ENCODE measurements at regions not wholly inside any gene's neighbourhood (a gene's known extent, or its start where the extent isn't known, plus 50 kb on each side); places are given as distances from the start of the nearest gene placed in this dataset.
A peak's percentile ranks its signal among the peaks of the same experiment; 100 is the strongest.

DNA sequence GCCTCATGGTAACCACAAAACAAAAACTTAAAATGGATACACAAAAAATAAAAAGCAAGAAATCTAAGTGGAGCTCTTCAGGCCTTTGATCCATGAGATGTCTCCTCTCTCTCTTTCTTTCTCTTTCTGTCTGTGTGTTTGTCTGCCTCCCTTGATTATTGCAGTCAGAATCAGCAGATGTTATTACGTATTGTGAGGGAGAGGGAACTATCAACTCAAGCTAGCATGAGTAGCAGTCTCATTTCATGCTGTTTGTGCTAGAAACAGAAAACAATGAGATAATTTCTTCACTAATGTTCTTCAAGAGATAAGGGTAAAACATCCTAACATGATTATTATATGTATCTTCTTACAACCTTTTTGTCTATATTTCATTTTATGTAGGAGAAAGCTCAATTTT, 103.7 kb upstream of the PDC start:
- DNase-seq (ENCODE audit: low read depth), result no peak
- no peak overlapping the region for H3K4me3 ChIP-seq (ENCODE audit: low read depth, low read length)

DNA sequence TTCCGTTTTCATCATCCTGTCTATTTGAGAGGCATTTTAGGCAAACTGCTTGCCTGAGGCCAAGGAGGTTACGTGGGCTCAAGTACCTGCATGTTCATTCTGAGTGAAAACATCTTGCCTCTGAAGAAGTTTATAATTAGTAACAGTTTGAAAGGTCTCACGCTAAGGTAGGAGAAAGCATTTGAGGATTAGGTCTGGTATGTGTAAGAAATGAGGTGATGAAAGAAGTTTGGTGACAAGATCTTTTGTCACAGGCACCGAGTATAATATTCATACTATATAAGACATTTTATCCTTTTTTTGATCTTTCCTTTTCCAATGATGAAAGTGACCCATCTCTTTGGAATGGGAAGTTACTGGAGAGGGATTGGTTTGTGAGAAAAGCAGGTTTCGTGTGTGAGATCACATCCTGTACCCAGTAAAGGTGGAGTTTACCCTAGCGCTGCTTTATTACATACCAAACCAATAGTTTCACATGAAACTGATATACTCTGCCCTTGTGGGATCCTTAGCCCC, 98.7 kb upstream of the PDC start:
- H3K4me3 ChIP-seq (ENCODE audit: low read depth, low read length), result no peak overlapping the region
- DNase-seq (ENCODE audit: low read depth), result no peak

DNA sequence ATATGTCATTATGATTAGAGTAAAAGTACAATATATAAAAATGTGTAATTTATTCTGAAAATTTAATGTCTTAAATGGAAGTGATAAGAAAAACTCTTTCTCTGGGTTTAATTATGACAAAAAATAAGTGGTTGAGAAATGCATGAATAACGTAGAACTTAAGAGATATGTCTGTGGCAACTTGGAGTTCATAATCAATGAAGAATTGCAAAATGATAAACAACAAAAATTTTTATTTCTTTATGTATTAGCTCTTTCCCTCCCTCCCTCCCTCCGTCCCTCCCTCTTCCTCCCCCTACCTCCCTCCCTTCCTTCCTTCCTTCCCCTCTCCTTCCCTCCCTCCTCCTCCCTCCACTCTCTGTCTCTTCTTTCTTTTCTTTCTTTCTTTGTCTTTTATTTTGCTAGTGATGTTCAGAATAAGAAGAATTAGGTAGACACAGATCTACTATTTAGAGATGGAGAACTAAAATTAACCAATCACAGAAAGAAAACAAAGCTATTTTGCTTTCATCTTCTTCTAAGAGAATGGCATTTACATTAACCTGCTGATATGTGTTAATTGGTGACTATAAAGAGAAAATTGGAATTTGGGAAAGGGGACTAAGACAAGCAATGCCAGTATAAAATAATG, 96.3 kb upstream of the PDC start:
- DNase-seq (ENCODE audit: low read depth), result no peak
- no peak overlapping the region for H3K4me3 ChIP-seq (ENCODE audit: low read depth, low read length)

DNA sequence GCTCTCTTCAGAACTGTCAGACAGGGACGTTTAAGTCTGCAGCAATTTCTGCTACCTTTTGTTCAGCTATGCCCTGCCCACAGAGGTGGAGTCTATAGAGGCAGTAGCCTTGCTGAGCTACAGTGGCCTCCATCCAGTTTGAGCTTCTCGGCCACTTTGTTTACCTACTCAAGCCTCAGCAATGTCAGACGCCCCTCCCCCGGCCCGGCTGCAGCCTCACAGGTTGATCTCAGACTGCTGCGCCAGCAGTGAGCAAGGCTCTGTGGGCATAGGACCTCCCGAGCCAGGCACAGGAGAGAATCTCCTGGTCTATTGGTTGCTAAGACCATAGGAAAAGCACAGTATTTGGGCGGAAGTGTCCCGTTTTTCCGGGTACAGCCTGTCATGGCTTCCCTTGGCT, 89.9 kb upstream of the PDC start:
- no peak overlapping the region for H3K4me3 ChIP-seq (ENCODE audit: low read depth, low read length)
- no peak for DNase-seq (ENCODE audit: low read depth)

DNA sequence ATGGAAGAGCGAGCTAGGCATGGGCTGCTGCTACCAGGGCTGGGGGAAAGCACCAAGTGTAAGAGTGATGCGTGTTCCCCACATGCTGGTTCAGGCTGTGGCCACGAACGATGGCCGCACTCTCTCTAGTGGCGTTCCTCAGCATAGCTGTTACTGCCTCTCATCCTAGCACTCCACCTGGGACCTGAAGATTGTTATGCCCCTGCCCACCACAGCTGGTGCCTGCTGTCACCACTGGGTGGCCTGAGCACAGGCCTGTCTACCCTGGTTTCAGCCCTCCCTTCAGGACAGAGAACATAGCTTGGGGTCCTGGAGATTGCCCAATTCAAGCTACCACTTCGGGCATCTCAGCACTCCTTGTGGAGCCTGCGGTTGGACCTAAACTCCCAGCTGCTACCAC, 80.1 kb upstream of the PDC start:
- no peak overlapping the region for H3K4me3 ChIP-seq (ENCODE audit: low read depth, low read length)
- DNase-seq (ENCODE audit: low read depth), result no peak

DNA sequence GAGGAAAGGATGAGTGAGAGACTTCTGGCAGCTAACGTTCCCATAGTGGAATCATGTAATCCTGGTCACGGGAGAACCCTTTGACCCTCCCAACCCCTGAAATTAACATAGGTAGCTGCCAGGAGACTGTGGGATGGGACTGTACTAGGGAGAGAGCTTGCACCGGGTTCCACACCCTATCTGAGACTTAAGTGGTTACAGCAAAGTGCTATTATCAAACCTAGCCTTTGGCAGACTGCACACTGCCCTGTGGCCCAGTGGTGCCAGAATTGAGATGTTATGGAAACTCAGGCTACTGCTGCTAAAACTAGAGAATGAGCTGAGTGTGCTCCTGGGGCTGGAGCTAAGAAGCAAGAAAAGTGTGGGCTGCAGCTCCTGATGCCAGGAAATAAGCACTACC, 79.6 kb upstream of the PDC start:
- no peak for DNase-seq (ENCODE audit: low read depth)
- no peak overlapping the region for H3K4me3 ChIP-seq (ENCODE audit: low read depth, low read length)

DNA sequence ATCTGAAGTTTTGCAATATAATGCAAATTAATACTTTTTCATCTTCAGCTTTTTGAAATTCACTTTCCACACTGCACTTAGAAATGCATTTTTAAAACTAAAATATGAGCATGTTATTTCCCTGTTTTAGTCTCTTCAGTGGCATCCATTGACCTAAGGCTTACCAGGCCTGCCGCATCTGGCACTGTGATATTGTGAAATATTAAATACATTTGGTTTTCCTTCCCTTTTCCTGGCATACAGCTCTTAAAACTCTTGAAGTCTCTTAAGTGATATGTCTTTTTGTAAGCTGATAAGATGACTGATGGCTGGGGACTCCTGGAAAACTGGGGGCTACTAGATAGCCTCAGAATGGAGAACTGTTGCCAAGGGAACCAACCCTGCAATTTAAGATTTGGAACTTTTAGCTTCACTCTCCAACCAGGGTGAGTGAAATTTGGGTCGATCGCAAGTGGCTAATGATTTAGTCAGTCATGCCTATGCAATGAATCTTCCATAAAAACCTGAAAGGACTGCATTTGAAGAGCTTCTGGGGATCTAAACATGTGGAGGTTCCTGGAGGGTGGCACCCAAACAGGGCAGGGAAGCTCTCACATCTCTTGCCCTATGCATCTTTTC, 75.5 kb upstream of the PDC start:
- no peak overlapping the region for H3K4me3 ChIP-seq (ENCODE audit: low read depth, low read length)
- no peak for DNase-seq (ENCODE audit: low read depth)

DNA sequence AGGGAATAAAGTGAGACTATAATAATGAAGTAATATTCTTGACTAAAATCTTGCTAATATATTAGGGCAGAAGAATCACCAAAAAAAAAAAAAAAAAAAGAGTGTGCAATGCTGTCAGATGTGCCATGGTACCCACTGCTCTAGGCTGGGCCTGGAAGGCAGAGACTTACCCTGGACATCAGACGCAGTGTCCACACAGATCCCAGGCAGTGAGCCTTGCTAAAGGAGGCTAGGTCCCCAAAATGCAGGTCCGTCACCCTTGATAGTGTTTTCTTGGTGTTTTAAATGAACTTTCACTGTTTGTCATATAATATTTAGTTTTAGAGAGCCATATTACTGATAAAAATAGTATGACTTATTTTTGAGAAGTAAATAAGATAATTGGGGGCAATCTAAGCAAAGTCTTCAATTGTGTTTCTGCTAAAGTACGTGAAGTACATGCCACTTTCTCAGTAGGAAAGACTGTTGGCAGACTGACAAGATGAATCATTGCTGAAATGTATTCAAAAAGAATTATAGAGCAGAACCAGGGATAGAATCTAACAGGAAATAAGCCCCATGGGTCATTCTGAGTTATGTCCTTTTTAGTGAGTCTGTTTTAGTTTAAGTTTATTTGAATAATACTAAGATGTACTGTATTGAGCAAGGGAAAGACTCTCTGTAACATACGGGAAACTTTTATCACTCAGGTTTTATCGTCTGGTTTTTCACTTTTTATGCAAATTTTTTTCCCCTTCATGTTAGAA, 74.6 kb upstream of the PDC start:
- H3K4me3 ChIP-seq (ENCODE audit: low read depth, low read length), result no peak overlapping the region
- peak; percentile 93 for DNase-seq (ENCODE audit: low read depth)

DNA sequence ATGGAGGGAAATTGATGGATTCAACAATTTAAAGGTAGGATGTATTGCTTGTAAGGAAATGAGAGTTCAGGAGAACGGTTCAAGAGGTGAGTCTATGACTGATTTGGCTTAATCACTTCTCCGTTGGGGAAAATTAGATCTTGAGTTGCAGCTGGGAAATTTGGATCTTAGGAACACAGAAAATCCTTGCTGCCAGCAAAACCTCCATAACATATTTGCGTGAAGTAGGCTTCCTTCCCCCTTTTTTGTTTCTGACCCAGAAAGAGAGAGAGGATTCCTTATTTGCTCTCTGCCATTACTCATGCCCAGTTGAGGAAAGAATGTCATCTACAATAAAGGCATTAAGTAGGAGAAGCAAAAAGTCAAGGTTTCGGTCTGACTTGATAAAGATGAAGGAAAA, 73.5 kb upstream of the PDC start:
- DNase-seq (ENCODE audit: low read depth), result no peak
- no peak overlapping the region for H3K4me3 ChIP-seq (ENCODE audit: low read depth, low read length)

DNA sequence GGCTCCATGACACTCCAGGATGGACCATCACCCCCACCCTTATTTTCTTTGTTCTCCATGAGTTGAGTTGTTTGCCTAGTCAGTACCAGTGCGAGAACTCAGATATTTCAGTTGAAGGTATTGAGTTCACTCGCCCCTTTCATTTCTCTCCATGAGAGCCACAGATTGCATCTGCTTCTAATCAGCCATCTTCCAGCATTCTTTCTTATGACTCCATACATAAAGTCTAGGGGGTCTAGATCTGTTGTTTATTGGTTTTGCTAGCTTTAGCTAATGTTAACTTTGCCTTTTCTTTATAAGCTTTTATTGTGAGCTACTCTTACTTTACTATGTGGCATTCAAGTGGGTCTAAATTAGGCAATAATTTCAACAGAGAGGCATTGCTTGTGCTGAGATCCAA, 71.6 kb upstream of the PDC start:
- DNase-seq (ENCODE audit: low read depth), result no peak
- H3K4me3 ChIP-seq (ENCODE audit: low read depth, low read length), result no peak overlapping the region

DNA sequence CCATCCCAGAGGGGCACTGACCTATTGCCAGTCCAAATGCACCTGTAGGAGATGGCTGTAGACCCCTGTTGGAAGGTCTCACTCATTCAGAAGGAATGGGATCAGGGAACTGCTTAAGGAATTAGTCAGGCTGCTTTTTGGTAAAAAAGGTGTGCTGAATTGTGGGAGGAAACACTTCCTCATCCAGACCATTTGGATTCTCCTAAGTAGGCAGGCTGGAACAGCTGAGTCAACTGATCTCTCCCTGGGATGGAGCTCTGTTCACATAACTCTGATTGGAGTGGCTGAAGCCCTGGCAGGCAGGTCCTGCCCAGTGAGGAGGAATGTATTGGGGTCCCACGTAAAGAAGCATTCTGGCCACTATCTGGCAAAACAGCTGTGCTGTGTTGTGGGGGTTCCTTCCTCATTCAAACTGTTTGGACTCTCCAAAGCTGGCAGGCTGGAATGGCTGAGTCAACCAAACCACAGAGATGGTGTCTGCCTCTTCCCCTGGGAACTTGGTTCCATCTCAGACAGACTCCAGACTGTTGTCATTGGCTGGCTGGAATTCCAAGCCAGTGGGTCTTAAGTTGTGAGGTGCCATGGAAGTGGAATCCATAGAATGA, 70.7 kb upstream of the PDC start:
- no peak overlapping the region for H3K4me3 ChIP-seq (ENCODE audit: low read depth, low read length)
- no peak for DNase-seq (ENCODE audit: low read depth)

DNA sequence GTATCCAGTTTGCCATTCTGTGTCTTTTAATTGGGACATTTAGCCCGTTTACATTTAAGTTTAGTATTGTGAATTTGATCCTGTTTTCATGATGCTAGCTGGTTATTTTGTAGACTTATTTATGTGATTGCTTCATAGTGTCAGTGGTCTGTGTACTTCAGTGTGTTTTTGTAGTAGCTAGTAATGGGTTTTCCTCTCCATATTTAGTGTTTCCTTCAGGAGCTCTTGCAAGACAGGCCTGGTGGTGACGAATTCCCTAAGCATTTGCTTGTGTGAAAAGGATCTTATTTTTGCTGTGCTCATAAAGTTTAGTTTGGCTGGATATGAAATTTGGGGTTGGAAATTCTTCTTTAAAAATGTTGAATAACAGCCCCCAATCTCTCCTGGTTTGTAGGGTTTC, 69.2 kb upstream of the PDC start:
- no peak overlapping the region for H3K4me3 ChIP-seq (ENCODE audit: low read depth, low read length)
- DNase-seq (ENCODE audit: low read depth), result no peak

DNA sequence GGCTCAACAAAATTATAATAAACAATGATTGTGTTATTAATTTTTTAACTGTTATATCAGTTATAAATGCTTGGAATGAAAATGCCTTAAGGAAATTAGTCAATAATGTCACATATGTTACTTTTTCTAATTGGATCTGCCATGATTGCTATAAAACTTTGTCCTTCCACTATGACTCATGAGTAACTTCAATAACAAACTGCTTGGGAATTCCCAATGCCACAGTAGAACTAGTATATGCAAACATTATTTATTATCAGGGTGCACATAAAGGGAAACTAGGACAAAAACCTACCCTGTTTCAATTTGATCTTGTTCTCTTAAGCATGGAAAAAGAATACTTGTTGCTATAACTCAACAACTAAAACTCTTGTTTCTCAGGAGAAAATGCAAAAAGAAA, 59.1 kb upstream of the PDC start:
- no peak for DNase-seq (ENCODE audit: low read depth)

DNA sequence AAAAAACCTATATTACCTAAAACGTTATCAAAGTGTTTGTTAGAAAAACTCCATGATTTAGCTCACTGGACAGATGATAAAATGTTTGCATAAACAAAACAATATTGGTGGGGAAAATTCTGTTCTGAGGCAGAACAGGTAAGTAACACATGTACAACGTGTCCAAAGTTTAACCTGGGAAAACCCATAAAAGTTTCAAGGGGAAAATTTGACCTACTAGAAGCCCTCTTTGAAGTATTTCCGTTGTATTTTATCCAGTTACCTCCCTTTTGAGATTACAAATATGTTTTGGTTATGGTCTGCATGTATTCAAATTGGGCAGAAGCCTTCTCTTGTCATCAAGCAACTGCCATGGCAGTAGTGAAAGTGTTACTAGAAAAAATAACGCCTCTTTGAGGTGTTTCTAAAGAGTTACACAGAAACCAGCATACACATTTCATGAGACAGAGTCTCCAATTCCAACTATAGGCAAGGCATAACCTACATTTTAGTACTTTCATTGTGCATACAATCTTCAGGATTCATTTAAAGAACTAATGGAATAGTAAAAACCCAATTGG, 58.0 kb upstream of the PDC start:
- H3K4me3 ChIP-seq (ENCODE audit: low read depth, low read length), result no peak overlapping the region
- no peak for DNase-seq (ENCODE audit: low read depth)

More for the DNA sequence above, 59.1 kb upstream of the PDC start:
- H3K4me3 ChIP-seq (ENCODE audit: low read depth, low read length), result no peak overlapping the region

DNA sequence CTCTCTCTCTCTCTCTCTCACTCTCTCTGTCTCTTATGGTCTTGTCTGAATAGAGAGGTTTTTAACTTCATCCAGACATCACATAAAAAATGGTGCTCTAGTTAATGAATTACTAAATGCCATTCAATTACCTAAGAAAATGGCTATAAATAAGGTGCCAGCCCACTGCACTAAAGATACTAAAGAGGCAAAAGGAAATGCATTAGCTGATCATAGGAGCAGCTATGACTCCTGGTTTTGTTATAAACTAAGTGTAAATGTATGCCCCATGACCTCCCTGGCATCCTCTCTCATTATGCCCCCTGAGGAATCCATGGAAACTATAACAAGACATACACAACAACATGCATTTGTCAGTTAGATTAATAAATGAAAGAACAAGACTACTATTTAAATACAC, 57.5 kb upstream of the PDC start:
- no peak for DNase-seq (ENCODE audit: low read depth)
- H3K4me3 ChIP-seq (ENCODE audit: low read depth, low read length), result no peak overlapping the region

DNA sequence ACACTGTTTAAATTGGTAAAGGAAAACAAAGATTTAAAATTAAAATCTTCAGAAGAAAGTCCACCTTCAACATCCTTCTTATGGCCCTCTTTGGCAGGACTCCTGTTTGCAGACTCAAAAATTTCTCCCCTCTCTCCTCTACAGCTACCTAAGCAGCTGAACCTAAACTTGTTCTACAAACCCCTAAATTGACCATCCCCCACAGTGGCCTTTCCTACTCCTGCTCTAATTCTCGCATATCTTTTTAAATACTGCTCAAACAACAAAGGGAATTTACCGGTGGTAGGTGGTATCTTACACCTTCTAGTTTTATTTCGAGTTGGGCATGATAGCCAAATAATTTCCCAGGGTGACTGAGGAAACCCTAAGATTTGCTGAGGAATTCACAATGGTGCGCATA, 53.5 kb upstream of the PDC start:
- DNase-seq (ENCODE audit: low read depth), result no peak
- H3K4me3 ChIP-seq (ENCODE audit: low read depth, low read length), result no peak overlapping the region

DNA sequence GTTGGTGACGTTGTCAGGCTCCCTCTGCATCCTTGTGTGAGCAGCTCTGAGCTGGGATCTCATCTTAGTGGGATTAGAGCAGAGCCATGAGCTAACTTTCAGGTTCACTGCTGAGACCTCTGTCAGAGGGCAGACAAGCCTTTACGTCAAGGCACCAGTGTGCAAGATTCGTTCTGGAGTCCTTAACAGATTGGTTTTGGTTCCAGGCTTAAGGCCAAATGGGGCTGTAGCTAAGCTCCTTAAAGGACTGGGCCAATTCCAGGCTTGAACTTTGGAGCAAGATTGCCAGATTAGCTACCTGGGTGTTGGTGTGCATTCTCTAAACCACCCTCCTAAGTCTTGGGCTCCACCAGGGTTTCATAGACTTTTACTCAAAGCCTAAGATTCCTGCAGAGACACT, 52.6 kb upstream of the PDC start:
- no peak overlapping the region for H3K4me3 ChIP-seq (ENCODE audit: low read depth, low read length)
- DNase-seq (ENCODE audit: low read depth), result no peak

DNA sequence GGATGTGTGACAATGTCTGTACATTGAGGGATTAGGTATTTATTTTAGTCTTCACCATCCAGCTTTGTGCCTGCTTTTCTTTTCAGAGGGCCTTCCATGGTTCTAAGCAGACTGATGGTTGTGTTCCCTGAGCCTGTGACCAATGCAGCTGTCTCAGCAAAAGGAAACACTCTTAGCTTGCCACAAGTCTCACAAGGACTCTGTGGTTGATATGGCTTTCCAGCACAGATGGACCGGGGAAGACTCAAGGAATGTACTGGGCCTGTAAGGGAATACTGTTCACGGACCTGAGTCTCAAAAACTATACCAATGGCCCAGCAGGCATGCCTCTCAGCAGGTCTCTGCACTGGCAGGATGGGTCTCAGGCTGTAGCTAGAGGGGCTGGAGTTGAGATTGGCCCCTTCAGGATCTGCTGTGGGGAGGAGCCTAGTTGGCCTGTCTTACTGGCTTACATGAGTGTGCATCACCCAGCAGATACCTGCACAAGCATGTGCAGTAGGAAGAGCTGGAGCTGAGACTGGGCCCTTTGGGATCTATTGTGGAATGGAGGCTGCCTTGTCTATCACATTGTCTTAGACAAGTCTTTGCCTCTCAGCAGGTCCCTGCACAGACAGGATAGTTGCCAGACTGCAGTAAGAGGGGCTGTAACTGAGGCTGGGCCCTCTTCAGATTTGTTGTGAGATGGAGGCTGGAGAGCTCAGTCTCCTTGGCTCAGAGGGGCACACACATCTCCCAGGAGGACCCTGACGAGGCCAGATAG, 52.0 kb upstream of the PDC start:
- DNase-seq (ENCODE audit: low read depth), result no peak

DNA sequence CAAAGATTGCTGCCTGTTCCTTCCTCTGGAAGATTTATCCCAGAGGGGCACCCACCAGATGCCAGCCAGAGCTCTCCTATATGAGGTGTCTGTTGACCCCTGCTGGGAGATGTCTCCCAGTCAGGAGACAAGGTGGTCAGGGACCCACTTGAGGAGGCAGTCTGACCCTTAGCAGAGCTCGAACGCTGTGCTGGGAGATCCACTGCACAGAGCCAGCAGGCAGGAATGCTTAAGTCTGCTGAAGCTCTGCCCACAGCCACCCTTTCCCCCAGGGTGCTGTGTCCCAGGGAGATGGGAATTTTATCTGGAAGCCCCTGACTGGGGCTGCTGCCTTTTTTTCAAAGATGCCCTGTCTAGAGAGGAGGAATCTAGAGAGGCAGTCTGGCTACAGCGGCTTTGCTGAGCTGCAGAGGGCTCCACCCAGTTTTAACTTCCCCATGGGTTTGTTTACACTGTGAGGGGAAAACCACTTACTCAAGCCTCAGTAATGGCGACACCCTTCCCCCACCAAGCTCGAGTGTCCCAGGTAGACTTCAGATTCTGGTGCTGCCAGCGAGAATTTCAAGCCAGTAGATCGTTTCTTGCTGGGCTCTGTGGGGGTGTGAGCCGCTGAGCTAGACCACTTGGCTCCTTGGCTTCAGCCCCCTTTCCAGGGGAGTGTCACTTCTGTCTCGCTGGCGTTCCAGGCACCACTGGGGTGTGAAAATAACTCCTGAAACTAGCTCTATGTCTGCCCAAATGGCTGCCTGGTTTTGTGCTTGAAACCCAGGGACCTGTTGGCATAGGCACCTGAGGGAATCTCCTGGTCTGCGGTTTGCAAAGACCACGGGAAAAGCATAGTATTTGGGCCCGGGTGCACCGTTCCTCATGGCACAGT, 51.1 kb upstream of the PDC start:
- DNase-seq (ENCODE audit: low read depth), result no peak
- H3K4me3 ChIP-seq (ENCODE audit: low read depth, low read length), result no peak overlapping the region

More for the DNA sequence above, 52.0 kb upstream of the PDC start:
- H3K4me3 ChIP-seq (ENCODE audit: low read depth, low read length), result no peak overlapping the region

All from skeletal muscle cell (primary cell).